Bronchial epithelial cell (primary cell): ENCODE measurements at regions not wholly inside any gene's neighbourhood (a gene's known extent, or its start where the extent isn't known, plus 50 kb on each side); places are given as distances from the start of the nearest gene placed in this dataset.

Experiments used
- DNase-seq: peaks from one replicate; pipeline ENCODE4 v3.0.0-alpha.2; 2010; ENCODE audit warnings: low read depth
- FAIRE-seq: peaks from 2 replicates; lab custom pipeline; 2011; peaks lifted over from hg19 to GRCh38; lab: Jason Lieb, UNC
- H3K27me3 ChIP-seq: 2 replicates; pipeline ENCODE4 v1.5.1; 2011; ENCODE audit warnings: low read length; ENCODE audit not compliant: control insufficient read depth, insufficient read depth
- H3K36me3 ChIP-seq: 2 replicates; pipeline ENCODE4 v1.5.1; 2011; ENCODE audit warnings: low read length; ENCODE audit not compliant: control insufficient read depth, insufficient read depth
- H3K4me3 ChIP-seq: 2 replicates; pipeline ENCODE4 v1.5.1; 2011; ENCODE audit warnings: mild to moderate bottlenecking, low read depth, low read length, control low read depth
- TF ChIP-seq, protein P1 (sequence below): IDR thresholded peaks from 2 replicates; pipeline ENCODE4 v1.5.1; 2011; ENCODE audit warnings: mild to moderate bottlenecking, moderate library complexity, low read length, control low read depth, inconsistent platforms; ENCODE audit not compliant: insufficient read depth, severe bottlenecking

DNA sequence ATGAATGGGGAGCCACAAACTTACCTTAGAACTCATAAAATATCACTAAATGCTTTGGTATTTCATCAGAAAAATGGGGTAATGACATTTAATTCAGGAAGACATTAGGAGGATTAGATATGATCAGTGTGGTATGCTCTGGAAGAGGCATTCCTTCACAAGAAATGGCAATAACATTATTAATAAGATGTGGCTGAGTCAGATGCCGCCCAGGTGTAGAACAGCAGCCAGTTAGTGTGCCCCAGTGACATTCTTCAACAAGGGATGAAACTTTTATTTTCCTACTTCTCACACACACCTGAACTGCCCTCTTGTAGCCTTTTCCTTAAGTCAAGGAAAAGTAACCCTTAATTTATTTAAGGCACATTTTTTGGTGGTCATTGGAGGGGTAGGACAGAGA lies 69.2 kb upstream of the DYNAP start:
- no peak overlapping the region for H3K4me3 ChIP-seq
- H3K36me3 ChIP-seq = no peaks in the 10 kb centered on the region
- TF ChIP-seq, protein P1, sequence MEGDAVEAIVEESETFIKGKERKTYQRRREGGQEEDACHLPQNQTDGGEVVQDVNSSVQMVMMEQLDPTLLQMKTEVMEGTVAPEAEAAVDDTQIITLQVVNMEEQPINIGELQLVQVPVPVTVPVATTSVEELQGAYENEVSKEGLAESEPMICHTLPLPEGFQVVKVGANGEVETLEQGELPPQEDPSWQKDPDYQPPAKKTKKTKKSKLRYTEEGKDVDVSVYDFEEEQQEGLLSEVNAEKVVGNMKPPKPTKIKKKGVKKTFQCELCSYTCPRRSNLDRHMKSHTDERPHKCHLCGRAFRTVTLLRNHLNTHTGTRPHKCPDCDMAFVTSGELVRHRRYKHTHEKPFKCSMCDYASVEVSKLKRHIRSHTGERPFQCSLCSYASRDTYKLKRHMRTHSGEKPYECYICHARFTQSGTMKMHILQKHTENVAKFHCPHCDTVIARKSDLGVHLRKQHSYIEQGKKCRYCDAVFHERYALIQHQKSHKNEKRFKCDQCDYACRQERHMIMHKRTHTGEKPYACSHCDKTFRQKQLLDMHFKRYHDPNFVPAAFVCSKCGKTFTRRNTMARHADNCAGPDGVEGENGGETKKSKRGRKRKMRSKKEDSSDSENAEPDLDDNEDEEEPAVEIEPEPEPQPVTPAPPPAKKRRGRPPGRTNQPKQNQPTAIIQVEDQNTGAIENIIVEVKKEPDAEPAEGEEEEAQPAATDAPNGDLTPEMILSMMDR = no peak
- H3K27me3 ChIP-seq = no peaks in the 10 kb centered on the region
- DNase-seq (no peak), FAIRE-seq (no peak)

DNA sequence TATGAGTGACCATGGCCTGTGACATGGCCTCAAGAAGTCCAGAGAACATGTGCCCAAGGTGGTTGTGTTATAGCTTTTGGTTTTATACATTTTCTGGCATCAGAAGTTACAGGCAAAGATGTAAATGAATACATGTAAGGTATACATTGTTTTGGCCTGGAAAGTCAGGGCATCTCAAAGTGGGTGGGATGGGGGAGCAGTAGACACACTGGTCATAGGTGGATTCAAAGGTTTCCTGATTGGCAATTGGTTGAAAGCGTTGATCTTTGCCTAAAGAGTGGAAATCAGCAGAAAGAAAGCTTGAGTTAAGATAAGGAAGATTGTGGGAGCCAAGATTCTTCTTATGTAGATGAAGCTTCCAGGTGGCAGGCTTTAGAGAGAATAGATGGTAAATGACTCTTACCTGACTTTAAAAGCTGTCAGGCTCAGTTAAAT lies 62.1 kb upstream of the DYNAP start:
- TF ChIP-seq, protein P1 = no peak
- no peak for FAIRE-seq
- no peaks in the 10 kb centered on the region for H3K36me3 ChIP-seq
- no peak overlapping the region for H3K4me3 ChIP-seq
- DNase-seq = no peak
- no peaks in the 10 kb centered on the region for H3K27me3 ChIP-seq

DNA sequence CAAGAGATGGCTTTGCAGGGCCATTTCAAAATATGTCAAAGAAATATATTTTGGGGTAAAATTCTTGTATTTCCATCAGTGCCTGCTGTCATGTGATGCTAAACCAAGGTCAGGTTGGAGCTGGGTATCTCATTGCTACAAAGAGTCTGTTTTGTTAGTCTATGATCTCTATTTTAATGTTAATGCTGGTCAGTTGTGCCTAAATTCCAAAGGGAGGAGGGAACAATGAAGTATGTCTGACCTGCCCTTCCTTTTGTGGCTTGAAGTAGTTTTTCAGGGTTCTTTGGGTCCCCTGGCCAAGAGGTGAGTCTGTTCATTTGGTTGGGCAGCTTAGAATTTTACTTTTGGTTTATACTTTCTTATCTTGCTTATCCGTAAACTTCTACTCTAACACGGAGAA lies 61.6 kb upstream of the DYNAP start:
- Histone ChIP-seq H3K4me3 (no peak overlapping the region), H3K27me3 (no peaks in the 10 kb centered on the region), H3K36me3 (no peaks in the 10 kb centered on the region)
- FAIRE-seq (no peak), DNase-seq (no peak)
- TF ChIP-seq, protein P1 = no peak

DNA sequence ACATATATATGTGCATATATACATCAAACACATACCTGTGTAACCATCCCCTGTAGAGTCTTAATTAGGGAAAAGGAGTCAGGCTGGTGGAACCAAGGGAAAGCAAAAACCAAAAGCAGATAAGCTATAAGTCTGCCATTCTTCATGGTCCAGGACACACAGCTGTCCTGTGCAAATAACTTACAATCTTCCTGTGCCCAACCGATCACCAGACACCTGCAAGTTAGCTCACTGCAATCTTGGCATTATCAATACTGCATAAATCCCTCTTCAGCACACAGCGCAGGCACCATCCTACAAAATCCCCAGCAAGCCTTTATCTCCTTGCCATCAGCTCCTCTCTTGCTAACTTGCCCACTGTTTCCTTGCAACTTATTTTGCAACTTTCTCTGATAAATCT lies 60.8 kb upstream of the DYNAP start:
- Histone ChIP-seq H3K36me3 (no peaks in the 10 kb centered on the region), H3K4me3 (no peak overlapping the region), H3K27me3 (no peaks in the 10 kb centered on the region)
- FAIRE-seq (no peak), DNase-seq (no peak)
- TF ChIP-seq, protein P1 = no peak

DNA sequence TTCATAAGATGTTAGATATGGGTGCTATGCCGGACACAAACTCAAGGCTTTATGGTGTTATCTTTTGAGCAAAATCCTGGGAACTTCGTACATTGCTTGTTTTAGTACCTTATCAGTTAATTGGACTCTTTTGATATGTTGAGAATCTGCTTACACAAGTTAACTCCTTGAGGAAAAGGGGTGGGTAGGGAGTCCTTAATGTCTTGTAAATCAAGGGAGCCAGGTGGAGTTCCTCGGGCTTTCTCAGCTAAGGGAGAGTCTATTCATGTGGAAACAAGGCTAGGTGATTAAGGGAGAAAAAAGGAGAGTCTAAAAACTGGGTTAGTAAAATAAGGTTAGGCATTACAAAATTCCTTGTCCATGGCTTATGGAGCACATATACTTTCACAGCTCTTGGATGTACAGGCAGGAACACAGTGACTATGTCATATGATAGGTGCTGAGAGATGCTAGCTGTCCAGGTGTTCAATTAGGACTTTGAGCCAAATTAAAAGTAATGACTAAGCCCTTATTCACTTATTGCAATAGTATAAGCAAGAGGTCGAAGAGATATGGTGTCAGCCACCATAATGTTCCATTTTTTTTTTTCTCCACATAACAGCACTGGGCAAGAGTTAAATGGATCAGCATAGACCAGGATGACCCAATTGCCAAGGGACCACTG lies 59.5 kb upstream of the DYNAP start:
- Histone ChIP-seq H3K27me3 (no peaks in the 10 kb centered on the region), H3K4me3 (no peak overlapping the region), H3K36me3 (no peaks in the 10 kb centered on the region)
- FAIRE-seq = no peak
- DNase-seq = peak; percentile 80
- TF ChIP-seq, protein P1 = no peak

DNA sequence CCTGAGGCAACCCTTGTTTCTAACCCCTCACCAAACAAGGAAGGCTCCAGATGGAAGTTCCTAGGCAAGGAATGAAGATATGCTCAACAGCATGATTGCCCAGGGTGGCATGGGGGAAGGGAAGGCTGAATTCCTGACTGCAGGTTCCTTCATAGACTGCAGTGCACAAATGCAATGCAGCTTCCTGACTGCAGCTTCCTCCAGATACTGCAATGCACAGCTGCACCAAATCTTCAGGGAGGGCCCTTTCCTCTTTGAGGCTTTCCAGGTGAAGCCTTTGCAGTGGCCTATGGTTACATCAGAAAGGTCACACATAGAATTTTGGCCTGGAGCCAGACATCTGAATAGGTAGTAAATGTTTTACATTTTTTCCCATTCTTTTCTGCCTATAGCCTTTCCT lies 58.8 kb upstream of the DYNAP start:
- Histone ChIP-seq H3K27me3 (no peaks in the 10 kb centered on the region), H3K36me3 (no peaks in the 10 kb centered on the region), H3K4me3 (no peak overlapping the region)
- FAIRE-seq (no peak), DNase-seq (no peak)
- TF ChIP-seq, protein P1 = no peak
